ENCODE measurements at regions not wholly inside any gene's neighbourhood (a gene's known extent, or its start where the extent isn't known, plus 50 kb on each side); places are given as distances from the start of the nearest gene placed in this dataset.

DNA sequence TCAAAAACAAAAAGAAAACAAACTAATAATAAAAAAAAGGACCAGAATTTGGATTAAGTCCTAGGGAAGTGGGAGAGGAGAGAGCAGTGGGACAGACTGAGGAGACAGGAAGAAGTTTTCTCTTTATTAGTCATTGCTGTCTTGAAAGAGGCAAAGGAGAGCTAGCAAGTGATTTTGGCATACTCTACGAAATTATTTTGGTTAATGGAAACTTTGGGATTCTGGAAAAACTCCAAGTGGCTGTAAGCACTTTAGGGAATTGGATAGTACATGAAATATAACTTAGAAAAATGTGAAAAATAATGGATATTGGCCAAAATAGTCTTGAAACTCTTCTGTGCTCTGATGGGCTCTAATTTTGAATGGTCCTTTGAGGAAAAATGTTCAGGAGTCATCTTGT is 1641.8 kb upstream of the WWC1 start:
- ChIA-PET POLR2A (no interaction called here), CTCF (no interaction called here)
- DNase-seq (ENCODE audit: extremely low spot score): no peak
- TF ChIP-seq, protein P1, sequence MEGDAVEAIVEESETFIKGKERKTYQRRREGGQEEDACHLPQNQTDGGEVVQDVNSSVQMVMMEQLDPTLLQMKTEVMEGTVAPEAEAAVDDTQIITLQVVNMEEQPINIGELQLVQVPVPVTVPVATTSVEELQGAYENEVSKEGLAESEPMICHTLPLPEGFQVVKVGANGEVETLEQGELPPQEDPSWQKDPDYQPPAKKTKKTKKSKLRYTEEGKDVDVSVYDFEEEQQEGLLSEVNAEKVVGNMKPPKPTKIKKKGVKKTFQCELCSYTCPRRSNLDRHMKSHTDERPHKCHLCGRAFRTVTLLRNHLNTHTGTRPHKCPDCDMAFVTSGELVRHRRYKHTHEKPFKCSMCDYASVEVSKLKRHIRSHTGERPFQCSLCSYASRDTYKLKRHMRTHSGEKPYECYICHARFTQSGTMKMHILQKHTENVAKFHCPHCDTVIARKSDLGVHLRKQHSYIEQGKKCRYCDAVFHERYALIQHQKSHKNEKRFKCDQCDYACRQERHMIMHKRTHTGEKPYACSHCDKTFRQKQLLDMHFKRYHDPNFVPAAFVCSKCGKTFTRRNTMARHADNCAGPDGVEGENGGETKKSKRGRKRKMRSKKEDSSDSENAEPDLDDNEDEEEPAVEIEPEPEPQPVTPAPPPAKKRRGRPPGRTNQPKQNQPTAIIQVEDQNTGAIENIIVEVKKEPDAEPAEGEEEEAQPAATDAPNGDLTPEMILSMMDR (IDR thresholded peaks at IDR 0.05; ENCODE audit: control extremely low read depth, extremely low read depth, low read depth, missing control alignments): no peak

DNA sequence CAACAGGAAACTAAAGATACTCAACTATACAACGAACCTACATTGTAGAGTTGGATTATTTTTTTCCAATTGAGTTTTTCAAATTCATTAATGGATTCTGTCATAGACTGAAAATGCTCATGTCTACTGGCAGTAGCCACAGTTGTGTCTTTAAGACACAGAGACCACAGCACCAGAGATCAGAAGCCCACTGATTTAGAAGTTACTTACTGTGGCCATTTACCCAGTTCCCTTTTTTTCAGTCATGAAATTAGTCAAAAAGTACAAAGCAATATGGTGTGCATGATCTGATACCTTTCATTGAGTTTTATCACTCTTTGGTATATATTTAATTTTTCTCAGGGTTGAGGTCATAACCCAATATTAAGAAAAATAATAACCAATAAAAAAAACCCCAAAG is 1640.2 kb upstream of the WWC1 start:
- TF ChIP-seq, protein P1 (IDR thresholded peaks at IDR 0.05; ENCODE audit: control extremely low read depth, extremely low read depth, low read depth, missing control alignments): no peak
- no peak for DNase-seq (ENCODE audit: extremely low spot score)
- ChIA-PET CTCF (no interaction called here), POLR2A (no interaction called here)

DNA sequence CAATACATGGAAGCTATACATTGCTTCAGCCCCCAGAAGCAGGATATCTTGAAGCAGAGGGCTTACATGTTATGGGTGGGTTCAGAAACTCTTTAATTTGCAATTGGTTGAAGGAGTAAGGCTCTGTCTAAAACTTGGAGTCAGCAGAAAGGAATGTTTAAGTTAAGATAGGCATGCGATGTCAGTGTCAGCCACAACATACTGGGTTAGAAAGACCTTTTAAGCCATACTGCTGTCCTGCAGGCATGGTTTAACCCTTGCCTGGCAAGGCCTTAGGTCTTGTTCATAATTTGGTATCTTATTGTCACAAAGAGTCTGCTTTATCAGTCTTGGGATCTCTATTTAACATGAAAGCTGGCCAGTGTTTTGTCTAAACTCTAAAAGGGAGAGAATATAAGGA is 1619.6 kb upstream of the WWC1 start:
- POLR2A ChIA-PET: no interaction called here
- no peak for DNase-seq (ENCODE audit: extremely low spot score)
- CTCF ChIA-PET: no interaction called here
- TF ChIP-seq, protein P1 (IDR thresholded peaks at IDR 0.05; ENCODE audit: control extremely low read depth, extremely low read depth, low read depth, missing control alignments): no peak

DNA sequence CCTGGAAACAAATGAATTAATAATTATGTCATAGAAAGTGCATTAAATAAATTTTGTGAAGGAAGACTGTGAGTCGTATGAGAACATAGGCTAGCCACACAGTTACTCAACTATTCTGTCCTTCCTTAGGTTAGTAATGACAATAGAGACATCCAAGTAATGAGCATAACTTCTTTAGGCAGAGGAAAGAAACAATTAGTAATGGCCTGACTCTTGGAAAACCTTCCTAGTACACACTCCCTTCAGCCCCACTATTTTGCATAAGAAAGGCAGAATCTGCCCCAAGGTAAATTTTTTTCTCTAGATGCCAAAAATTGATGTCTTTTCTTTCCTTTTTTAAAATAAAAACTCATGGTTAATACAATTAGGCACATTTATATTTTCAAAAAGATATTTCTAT is 1619.0 kb upstream of the WWC1 start:
- ChIA-PET CTCF (no interaction called here), POLR2A (no interaction called here)
- TF ChIP-seq, protein P1 (IDR thresholded peaks at IDR 0.05; ENCODE audit: control extremely low read depth, extremely low read depth, low read depth, missing control alignments): no peak
- no peak for DNase-seq (ENCODE audit: extremely low spot score)

DNA sequence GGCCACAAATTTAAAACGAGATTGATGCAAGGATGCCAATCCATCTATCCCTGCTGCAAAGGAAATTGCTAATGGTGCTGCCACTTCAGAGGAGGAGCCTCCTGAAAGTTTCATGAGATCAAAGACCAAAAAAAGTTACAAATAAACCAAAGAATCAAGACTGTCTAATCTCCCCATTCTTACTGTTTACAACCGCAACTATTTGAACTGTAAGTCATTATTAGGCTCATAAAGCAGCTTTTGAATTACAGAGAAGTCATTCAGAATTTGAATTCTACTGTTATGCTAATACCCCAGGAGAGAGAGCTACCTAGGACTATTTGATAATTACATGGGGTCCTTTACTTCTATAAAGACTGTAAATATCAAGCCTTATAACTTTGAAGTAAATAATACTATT is 1613.6 kb upstream of the WWC1 start:
- TF ChIP-seq, protein P1 (IDR thresholded peaks at IDR 0.05; ENCODE audit: control extremely low read depth, extremely low read depth, low read depth, missing control alignments): no peak

DNA sequence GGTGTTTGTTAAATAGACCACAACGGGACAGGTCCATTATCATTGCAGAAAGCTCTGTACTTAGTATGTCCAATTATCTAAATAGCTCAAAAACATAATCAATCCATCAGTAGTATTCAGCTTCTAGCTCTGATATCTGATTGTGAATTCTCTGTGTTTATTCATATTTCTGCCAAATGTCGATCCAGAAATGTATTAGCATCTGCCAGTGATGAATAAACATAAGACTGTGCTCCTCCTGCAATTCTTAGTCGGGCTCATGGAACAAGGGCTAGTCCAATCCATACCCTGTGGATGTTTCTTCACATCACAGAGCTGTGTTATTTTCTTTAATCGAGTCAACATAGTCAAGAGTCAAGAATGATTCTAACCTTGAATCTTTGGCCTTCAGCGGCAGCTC is 1612.1 kb upstream of the WWC1 start:
- ChIA-PET CTCF (interaction anchor here (1.6 kb wide), 1 partner anchor 14 kb away, joined by 6 read pairs; no protein-coding TSS in a partner anchor), POLR2A (no interaction called here)
- DNase-seq (ENCODE audit: extremely low spot score): no peak
- TF ChIP-seq, protein P1 (IDR thresholded peaks at IDR 0.05; ENCODE audit: control extremely low read depth, extremely low read depth, low read depth, missing control alignments): no peak

More for the DNA sequence above, 1613.6 kb upstream of the WWC1 start:
- no peak for DNase-seq (ENCODE audit: extremely low spot score)
- POLR2A ChIA-PET: no interaction called here
- CTCF ChIA-PET: no interaction called here

DNA sequence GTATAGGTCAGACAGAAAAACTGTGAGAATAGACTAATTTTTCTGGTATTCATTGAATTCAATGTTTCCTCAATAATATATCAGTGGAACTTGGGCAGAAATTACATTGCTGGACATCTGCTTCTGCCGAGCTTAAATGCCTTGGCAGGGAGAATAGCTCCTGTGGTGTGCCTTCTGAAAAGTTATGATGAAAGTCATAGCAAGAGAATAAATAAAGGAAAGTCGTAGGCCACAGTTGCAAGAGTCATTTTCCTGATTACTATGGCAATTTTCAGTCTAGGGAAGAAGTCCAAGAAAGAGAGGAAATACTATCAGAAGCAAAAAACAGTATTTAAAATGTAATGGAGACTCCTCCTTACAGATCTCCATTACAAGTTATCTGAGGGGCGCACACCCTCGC is 1596.1 kb upstream of the WWC1 start:
- no peak for DNase-seq (ENCODE audit: extremely low spot score)
- CTCF ChIA-PET: no interaction called here
- POLR2A ChIA-PET: no interaction called here
- TF ChIP-seq, protein P1 (IDR thresholded peaks at IDR 0.05; ENCODE audit: control extremely low read depth, extremely low read depth, low read depth, missing control alignments): no peak

All from GM10248 (cell line).